GM12878 (cell line): ENCODE measurements at regions not wholly inside any gene's neighbourhood (a gene's known extent, or its start where the extent isn't known, plus 50 kb on each side); places are given as distances from the start of the nearest gene placed in this dataset.

Experiments used
- ATAC-seq: fragments of 200-7000 bp; cut with Tn5 transposase; 3 replicates; pipeline ENCODE4 v1.9.1; 2020; ENCODE audit warnings: mild to moderate bottlenecking, moderate library complexity
- BruUV-seq: library from RNA; stranded (reverse); fragments of 400-500 nt; replicated peaks from 2 replicates; lab custom pipeline; 2021; lab: Mats Ljungman, UMichigan
- CTCF ChIA-PET: fragments of 300-600 bp; sonication (Branson Sonifier 250); formaldehyde crosslinking; extraction: SDS; loops from one replicate; lab custom pipeline; 2021; ENCODE audit warnings: inconsistent platforms; lab: Yijun Ruan, JAX
- POLR2A ChIA-PET: fragments of 350-600 bp; formaldehyde crosslinking; extraction: SDS; loops from one replicate; lab custom pipeline; 2021; ENCODE audit warnings: inconsistent platforms; lab: Charles Lee
- RAD21 ChIA-PET: fragments of 300-600 bp; sonication (Branson Sonifier 250); formaldehyde crosslinking; loops from one replicate; lab custom pipeline; 2023; ENCODE audit warnings: antibody characterized with exemption; ENCODE audit not compliant: unreplicated experiment; lab: Charles Lee
- SMC1A ChIA-PET: fragments of 300-600 bp; sonication (Branson Sonifier 250); formaldehyde crosslinking; loops from one replicate; lab custom pipeline; 2023; ENCODE audit not compliant: unreplicated experiment, uncharacterized antibody; lab: Charles Lee
- DNase-seq: peaks from one replicate; pipeline ENCODE4 v3.0.0-alpha.2; 2011; ENCODE audit warnings: low read depth, low spot score
- FAIRE-seq: peaks from 3 replicates; lab custom pipeline; 2011; peaks lifted over from hg19 to GRCh38; lab: Jason Lieb, UNC
- H2AFZ ChIP-seq: 2 replicates; pipeline ENCODE4 v1.6.0; 2011; ENCODE audit warnings: low read depth, low read length, control low read depth; ENCODE audit not compliant: control insufficient read depth
- H3K27ac ChIP-seq: 2 replicates; pipeline ENCODE4 v1.5.1; 2011; ENCODE audit warnings: control low read depth; ENCODE audit not compliant: control insufficient read depth, insufficient read depth
- H3K27me3 ChIP-seq, 2 experiments: replicated peaks in 1 of 2; 2 replicates each; pipeline versions ENCODE4 v1.6.0 to v1.6.1; 2011; ENCODE audit warnings: low read length in 1 of 2; ENCODE audit not compliant: control insufficient read depth in 2 of 2, insufficient read depth in 2 of 2
- H3K36me3 ChIP-seq, 2 experiments: 2 replicates each; pipeline ENCODE4 v1.5.1; 2011; ENCODE audit warnings: low read length in 1 of 2; ENCODE audit not compliant: control insufficient read depth in 2 of 2, insufficient read depth in 2 of 2
- H3K4me1 ChIP-seq: 2 replicates; pipeline ENCODE4 v1.6.1; 2011; ENCODE audit warnings: mild to moderate bottlenecking, low read length, moderate library complexity, mixed read lengths; ENCODE audit not compliant: control insufficient read depth, insufficient read depth
- H3K4me2 ChIP-seq: 2 replicates; pipeline ENCODE4 v1.6.0; 2011; ENCODE audit warnings: control low read depth; ENCODE audit not compliant: control insufficient read depth, insufficient read depth
- H3K4me3 ChIP-seq: fragments of 200-600 bp; sonication (generic); 2 replicates; pipeline ENCODE4 v1.5.1; 2016
- H3K79me2 ChIP-seq: 2 replicates; pipeline ENCODE4 v1.6.0; 2011; ENCODE audit warnings: low read length; ENCODE audit not compliant: control insufficient read depth, insufficient read depth
- H3K9ac ChIP-seq: 2 replicates; pipeline ENCODE4 v1.8.0; 2011; ENCODE audit warnings: low read length, control low read depth, mixed read lengths; ENCODE audit not compliant: control insufficient read depth, insufficient read depth
- H3K9me3 ChIP-seq: replicated peaks from 3 replicates; pipeline ENCODE4 v1.5.1; 2011; ENCODE audit warnings: mild to moderate bottlenecking, low read length; ENCODE audit not compliant: control insufficient read depth, insufficient read depth
- H4K20me1 ChIP-seq: 2 replicates; pipeline ENCODE4 v1.6.0; 2011; ENCODE audit not compliant: control insufficient read depth, insufficient read depth
- EGR1 ChIP-seq, 2 experiments: IDR thresholded peaks; 1 replicate in 1 of 2; 2 replicates in 1 of 2; pipeline ENCODE4 v1.6.1; 2011 to 2012; ENCODE audit warnings: low read depth in 2 of 2, low read length in 2 of 2, borderline replicate concordance in 1 of 2, mild to moderate bottlenecking in 1 of 2, moderate library complexity in 1 of 2
- GATAD2B ChIP-seq: fragments of 450-650 bp; conservative IDR thresholded peaks from 2 replicates; pipeline ENCODE4 v1.6.1; 2017; ENCODE audit warnings: low read depth, mild to moderate bottlenecking, moderate library complexity
- JUND ChIP-seq: IDR thresholded peaks from 2 replicates; pipeline ENCODE4 v1.6.1; 2012; ENCODE audit warnings: low read depth, mild to moderate bottlenecking, low read length, improper control_type of control experiment, moderate library complexity
- NFYB ChIP-seq: IDR thresholded peaks from 2 replicates; pipeline ENCODE4 v1.6.1; 2011; ENCODE audit warnings: low read depth, mild to moderate bottlenecking, low read length, improper control_type of control experiment, moderate library complexity; ENCODE audit not compliant: insufficient read depth
- PML ChIP-seq: IDR thresholded peaks from 2 replicates; pipeline ENCODE4 v1.6.1; 2012; ENCODE audit warnings: low read length, inconsistent platforms
- SIX5 ChIP-seq: IDR thresholded peaks from 2 replicates; pipeline ENCODE4 v1.6.1; 2011; ENCODE audit warnings: mild to moderate bottlenecking, low read depth, low read length, moderate library complexity; ENCODE audit not compliant: severe bottlenecking
- SMC3 ChIP-seq: IDR thresholded peaks from 2 replicates; pipeline ENCODE4 v1.6.1; 2011; ENCODE audit warnings: low read length, improper control_type of control experiment, borderline replicate concordance
- SRF ChIP-seq, 2 experiments: IDR thresholded peaks; 2 replicates each; pipeline ENCODE4 v1.6.1; 2011; ENCODE audit warnings: low read depth in 2 of 2, low read length in 2 of 2, mild to moderate bottlenecking in 1 of 2, moderate library complexity in 1 of 2
- ZNF274 ChIP-seq: IDR thresholded peaks from one replicate; pipeline ENCODE4 v1.8.0; 2011; ENCODE audit not compliant: insufficient read length, insufficient read depth
- WGBS: methylation state at CpG from one replicate; pipeline ENCODE4 v1.1.6; 2016; ENCODE audit warnings: low lambda C conversion rate; ENCODE audit not compliant: insufficient replicate concordance, insufficient coverage; ENCODE audit errors: missing lambda C conversion rate; 5-methylcytosine and 5-hydroxymethylcytosine counted together
- in situ Hi-C: fragments of 300-500 bp; cut with MboI; formaldehyde crosslinking; loops from 9 replicates; pipeline ENCODE4 v1.14.3; 2018; ENCODE audit warnings: mixed read lengths
- intact Hi-C: fragments of 100-400 bp; cut with micrococcal nuclease; formaldehyde crosslinking; loops from one replicate; pipeline ENCODE4 v1.14.2; 2022; ENCODE audit not compliant: unreplicated experiment
- TF ChIP-seq, protein P1 (sequence below): IDR thresholded peaks from 2 replicates; pipeline ENCODE4 v1.6.1; 2011; ENCODE audit warnings: low read depth, low read length, improper control_type of control experiment, borderline replicate concordance
- TF ChIP-seq, protein P2 (sequence below): fragments of 450-650 bp; IDR thresholded peaks from 2 replicates; pipeline ENCODE4 v1.6.1; 2016; ENCODE audit warnings: mild to moderate bottlenecking, moderate library complexity, borderline replicate concordance
- TF ChIP-seq, protein P3 (sequence below): fragments of 450-650 bp; IDR thresholded peaks from 2 replicates; pipeline ENCODE4 v1.6.1; 2018; ENCODE audit warnings: borderline replicate concordance, mild to moderate bottlenecking; ENCODE audit not compliant: partially characterized antibody
- TF ChIP-seq, protein P4 (sequence below): fragments of 450-650 bp; formaldehyde crosslinking; IDR thresholded peaks from 2 replicates; pipeline ENCODE4 v1.5.0; 2022; ENCODE audit warnings: mild to moderate bottlenecking, missing genetic modification characterization

DNA sequence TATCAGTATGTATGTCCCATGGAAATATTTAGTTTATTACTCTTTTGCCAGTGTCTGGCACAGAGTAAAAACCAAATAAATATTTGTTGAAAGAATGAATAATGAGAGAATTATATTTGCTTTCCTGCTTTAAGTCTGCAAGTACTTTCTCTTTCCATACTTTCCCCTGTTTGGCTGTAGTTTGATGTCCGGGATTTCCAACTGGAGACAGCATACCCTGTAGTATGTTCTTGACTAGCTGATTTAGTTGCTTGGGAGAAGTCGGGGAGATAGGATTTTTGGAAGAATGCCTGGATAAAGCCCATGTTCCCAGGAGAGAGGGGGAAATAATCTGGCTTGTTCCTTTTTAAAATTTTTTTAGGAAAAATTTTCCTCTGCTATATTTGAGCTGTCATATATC is 516.1 kb downstream of the CCSER2 start:
- intact Hi-C loops: no loop called here
- RAD21 ChIA-PET: no interaction called here
- POLR2A ChIA-PET: no interaction called here
- BruUV-seq: no TSS peak
- H2AFZ ChIP-seq: no peak overlapping the region
- no peaks in the 10 kb centered on the region for H3K79me2 ChIP-seq
- no peak overlapping the region for H3K27ac ChIP-seq
- SMC1A ChIA-PET: no interaction called here
- DNase-seq (no peak), FAIRE-seq (no peak), ATAC-seq (no peak)
- in situ Hi-C loops: no loop called here
- H3K4me2 ChIP-seq: no peak overlapping the region
- CTCF ChIA-PET: no interaction called here
- H3K4me1 ChIP-seq: no peaks in the 10 kb centered on the region
- 19% methylated on average over 2 of the region's 2 CpGs for WGBS
- H3K9me3 ChIP-seq: no peaks in the 10 kb centered on the region
- H3K36me3 ChIP-seq: no peaks in the 10 kb centered on the region
- no peaks in the 10 kb centered on the region for H3K27me3 ChIP-seq
- no peaks in the 10 kb centered on the region for H4K20me1 ChIP-seq
- H3K4me3 ChIP-seq: no peak overlapping the region
- no peak overlapping the region for H3K9ac ChIP-seq
- TF ChIP-seq, protein P1, sequence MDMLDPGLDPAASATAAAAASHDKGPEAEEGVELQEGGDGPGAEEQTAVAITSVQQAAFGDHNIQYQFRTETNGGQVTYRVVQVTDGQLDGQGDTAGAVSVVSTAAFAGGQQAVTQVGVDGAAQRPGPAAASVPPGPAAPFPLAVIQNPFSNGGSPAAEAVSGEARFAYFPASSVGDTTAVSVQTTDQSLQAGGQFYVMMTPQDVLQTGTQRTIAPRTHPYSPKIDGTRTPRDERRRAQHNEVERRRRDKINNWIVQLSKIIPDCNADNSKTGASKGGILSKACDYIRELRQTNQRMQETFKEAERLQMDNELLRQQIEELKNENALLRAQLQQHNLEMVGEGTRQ: no peak
- no peak for TF ChIP-seq ZNF274
- TF ChIP-seq SRF (IDR thresholded peaks at IDR 0.05; ENCODE audit: low read depth in 2 of 2, low read length in 2 of 2): no peak
- no peak for TF ChIP-seq EGR1 (IDR thresholded peaks at IDR 0.05; ENCODE audit: borderline replicate concordance in 1 of 2, low read depth in 2 of 2, low read length in 2 of 2)
- TF ChIP-seq JUND: no peak
- TF ChIP-seq PML: no peak
- TF ChIP-seq SIX5: no peak
- TF ChIP-seq, protein P2, sequence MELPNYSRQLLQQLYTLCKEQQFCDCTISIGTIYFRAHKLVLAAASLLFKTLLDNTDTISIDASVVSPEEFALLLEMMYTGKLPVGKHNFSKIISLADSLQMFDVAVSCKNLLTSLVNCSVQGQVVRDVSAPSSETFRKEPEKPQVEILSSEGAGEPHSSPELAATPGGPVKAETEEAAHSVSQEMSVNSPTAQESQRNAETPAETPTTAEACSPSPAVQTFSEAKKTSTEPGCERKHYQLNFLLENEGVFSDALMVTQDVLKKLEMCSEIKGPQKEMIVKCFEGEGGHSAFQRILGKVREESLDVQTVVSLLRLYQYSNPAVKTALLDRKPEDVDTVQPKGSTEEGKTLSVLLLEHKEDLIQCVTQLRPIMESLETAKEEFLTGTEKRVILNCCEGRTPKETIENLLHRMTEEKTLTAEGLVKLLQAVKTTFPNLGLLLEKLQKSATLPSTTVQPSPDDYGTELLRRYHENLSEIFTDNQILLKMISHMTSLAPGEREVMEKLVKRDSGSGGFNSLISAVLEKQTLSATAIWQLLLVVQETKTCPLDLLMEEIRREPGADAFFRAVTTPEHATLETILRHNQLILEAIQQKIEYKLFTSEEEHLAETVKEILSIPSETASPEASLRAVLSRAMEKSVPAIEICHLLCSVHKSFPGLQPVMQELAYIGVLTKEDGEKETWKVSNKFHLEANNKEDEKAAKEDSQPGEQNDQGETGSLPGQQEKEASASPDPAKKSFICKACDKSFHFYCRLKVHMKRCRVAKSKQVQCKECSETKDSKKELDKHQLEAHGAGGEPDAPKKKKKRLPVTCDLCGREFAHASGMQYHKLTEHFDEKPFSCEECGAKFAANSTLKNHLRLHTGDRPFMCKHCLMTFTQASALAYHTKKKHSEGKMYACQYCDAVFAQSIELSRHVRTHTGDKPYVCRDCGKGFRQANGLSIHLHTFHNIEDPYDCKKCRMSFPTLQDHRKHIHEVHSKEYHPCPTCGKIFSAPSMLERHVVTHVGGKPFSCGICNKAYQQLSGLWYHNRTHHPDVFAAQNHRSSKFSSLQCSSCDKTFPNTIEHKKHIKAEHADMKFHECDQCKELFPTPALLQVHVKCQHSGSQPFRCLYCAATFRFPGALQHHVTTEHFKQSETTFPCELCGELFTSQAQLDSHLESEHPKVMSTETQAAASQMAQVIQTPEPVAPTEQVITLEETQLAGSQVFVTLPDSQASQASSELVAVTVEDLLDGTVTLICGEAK: no peak
- no peak for TF ChIP-seq GATAD2B
- TF ChIP-seq, protein P3, sequence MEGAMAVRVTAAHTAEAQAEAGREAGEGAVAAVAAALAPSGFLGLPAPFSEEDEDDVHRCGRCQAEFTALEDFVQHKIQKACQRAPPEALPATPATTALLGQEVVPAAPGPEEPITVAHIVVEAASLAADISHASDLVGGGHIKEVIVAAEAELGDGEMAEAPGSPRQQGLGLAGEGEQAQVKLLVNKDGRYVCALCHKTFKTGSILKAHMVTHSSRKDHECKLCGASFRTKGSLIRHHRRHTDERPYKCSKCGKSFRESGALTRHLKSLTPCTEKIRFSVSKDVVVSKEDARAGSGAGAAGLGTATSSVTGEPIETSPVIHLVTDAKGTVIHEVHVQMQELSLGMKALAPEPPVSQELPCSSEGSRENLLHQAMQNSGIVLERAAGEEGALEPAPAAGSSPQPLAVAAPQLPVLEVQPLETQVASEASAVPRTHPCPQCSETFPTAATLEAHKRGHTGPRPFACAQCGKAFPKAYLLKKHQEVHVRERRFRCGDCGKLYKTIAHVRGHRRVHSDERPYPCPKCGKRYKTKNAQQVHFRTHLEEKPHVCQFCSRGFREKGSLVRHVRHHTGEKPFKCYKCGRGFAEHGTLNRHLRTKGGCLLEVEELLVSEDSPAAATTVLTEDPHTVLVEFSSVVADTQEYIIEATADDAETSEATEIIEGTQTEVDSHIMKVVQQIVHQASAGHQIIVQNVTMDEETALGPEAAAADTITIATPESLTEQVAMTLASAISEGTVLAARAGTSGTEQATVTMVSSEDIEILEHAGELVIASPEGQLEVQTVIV: no peak
- no peak for TF ChIP-seq NFYB
- no peak for TF ChIP-seq SMC3
- TF ChIP-seq, protein P4, sequence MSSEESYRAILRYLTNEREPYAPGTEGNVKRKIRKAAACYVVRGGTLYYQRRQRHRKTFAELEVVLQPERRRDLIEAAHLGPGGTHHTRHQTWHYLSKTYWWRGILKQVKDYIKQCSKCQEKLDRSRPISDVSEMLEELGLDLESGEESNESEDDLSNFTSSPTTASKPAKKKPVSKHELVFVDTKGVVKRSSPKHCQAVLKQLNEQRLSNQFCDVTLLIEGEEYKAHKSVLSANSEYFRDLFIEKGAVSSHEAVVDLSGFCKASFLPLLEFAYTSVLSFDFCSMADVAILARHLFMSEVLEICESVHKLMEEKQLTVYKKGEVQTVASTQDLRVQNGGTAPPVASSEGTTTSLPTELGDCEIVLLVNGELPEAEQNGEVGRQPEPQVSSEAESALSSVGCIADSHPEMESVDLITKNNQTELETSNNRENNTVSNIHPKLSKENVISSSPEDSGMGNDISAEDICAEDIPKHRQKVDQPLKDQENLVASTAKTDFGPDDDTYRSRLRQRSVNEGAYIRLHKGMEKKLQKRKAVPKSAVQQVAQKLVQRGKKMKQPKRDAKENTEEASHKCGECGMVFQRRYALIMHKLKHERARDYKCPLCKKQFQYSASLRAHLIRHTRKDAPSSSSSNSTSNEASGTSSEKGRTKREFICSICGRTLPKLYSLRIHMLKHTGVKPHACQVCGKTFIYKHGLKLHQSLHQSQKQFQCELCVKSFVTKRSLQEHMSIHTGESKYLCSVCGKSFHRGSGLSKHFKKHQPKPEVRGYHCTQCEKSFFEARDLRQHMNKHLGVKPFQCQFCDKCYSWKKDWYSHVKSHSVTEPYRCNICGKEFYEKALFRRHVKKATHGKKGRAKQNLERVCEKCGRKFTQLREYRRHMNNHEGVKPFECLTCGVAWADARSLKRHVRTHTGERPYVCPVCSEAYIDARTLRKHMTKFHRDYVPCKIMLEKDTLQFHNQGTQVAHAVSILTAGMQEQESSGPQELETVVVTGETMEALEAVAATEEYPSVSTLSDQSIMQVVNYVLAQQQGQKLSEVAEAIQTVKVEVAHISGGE (CRISPR knock-in tag): no peak
